IPS-20b (cell line): ENCODE measurements at regions not wholly inside any gene's neighbourhood (a gene's known extent, or its start where the extent isn't known, plus 50 kb on each side); places are given as distances from the start of the nearest gene placed in this dataset.

ENCODE experiments used
- H3K27ac ChIP-seq: one replicate; pipeline ENCODE4 v1.5.1; 2013; ENCODE audit warnings: low read length
- H3K27me3 ChIP-seq: 2 replicates; pipeline ENCODE4 v1.6.1; 2013; ENCODE audit warnings: mild to moderate bottlenecking, low read length, inconsistent platforms; ENCODE audit not compliant: insufficient read depth
- H3K36me3 ChIP-seq: 2 replicates; pipeline ENCODE4 v1.6.1; 2013; ENCODE audit warnings: low read depth, mild to moderate bottlenecking, inconsistent platforms, low read length, moderate library complexity; ENCODE audit not compliant: insufficient read depth
- H3K4me1 ChIP-seq: 2 replicates; pipeline ENCODE4 v1.6.1; 2013; ENCODE audit warnings: mild to moderate bottlenecking, control low read depth, inconsistent platforms, low read length, moderate library complexity; ENCODE audit not compliant: insufficient read depth
- H3K4me3 ChIP-seq: 2 replicates; pipeline ENCODE4 v1.5.1; 2013; ENCODE audit warnings: mild to moderate bottlenecking, low read length, inconsistent platforms
- H3K9ac ChIP-seq: 2 replicates; pipeline ENCODE4 v1.6.1; 2013; ENCODE audit warnings: low read depth, mild to moderate bottlenecking, inconsistent platforms, low read length, moderate library complexity
- H3K9me3 ChIP-seq: 2 replicates; pipeline ENCODE4 v1.6.1; 2013; ENCODE audit warnings: mild to moderate bottlenecking, low read depth, low read length, inconsistent platforms; ENCODE audit not compliant: insufficient read depth

DNA sequence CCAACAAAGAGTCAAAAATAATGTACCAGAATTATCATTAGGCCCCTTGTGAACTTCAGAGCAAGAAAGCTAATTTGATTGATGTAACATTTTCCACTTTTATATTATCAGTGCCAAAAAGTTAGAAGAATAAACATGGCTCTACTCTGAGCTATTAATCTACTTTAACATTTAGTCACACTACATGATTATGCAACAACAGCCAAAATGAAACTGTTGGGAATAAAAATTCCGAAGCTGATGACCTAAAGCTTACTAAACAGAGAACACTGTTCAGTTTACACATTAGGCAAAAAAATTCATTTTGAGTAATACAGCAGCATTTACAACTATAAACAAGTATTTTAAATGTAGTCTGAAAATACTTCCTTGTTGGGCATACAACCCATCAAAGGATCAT lies 1134.1 kb downstream of the EPHA3 start:
- H3K36me3 ChIP-seq = no peaks in the 10 kb centered on the region
- no peaks in the 10 kb centered on the region for H3K4me1 ChIP-seq
- H3K4me3 ChIP-seq = no peak overlapping the region
- H3K27ac ChIP-seq = no peak overlapping the region
- no peaks in the 10 kb centered on the region for H3K27me3 ChIP-seq
- no peak overlapping the region for H3K9ac ChIP-seq
- 0 out of 2 replicates have a peak, but pooled peaks cover 6% of the 10 kb centered on the region for H3K9me3 ChIP-seq

DNA sequence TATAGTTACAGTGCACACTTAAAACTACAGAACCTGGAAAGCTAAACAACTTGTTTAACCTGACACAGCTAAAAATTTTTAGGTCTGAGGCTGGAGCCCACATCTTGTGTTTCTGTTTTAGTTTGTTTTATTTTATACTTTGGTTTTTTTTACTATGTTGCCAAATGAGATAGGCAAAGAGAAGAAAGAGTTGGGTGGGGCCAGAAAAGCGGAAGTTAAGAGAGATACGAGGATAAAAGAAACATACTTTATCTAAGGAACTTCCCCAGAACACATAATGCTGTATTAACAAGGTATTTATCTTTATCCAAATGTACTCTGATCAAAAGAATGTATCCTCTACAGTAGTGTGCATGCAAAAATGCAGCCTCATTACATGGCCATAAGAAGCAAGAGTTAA lies 1145.7 kb downstream of the EPHA3 start:
- Histone ChIP-seq H3K9ac (no peak overlapping the region), H3K36me3 (no peaks in the 10 kb centered on the region), H3K4me3 (no peak overlapping the region), H3K4me1 (no peaks in the 10 kb centered on the region), H3K9me3 (no peaks in the 10 kb centered on the region), H3K27me3 (no peaks in the 10 kb centered on the region), H3K27ac (no peak overlapping the region)

DNA sequence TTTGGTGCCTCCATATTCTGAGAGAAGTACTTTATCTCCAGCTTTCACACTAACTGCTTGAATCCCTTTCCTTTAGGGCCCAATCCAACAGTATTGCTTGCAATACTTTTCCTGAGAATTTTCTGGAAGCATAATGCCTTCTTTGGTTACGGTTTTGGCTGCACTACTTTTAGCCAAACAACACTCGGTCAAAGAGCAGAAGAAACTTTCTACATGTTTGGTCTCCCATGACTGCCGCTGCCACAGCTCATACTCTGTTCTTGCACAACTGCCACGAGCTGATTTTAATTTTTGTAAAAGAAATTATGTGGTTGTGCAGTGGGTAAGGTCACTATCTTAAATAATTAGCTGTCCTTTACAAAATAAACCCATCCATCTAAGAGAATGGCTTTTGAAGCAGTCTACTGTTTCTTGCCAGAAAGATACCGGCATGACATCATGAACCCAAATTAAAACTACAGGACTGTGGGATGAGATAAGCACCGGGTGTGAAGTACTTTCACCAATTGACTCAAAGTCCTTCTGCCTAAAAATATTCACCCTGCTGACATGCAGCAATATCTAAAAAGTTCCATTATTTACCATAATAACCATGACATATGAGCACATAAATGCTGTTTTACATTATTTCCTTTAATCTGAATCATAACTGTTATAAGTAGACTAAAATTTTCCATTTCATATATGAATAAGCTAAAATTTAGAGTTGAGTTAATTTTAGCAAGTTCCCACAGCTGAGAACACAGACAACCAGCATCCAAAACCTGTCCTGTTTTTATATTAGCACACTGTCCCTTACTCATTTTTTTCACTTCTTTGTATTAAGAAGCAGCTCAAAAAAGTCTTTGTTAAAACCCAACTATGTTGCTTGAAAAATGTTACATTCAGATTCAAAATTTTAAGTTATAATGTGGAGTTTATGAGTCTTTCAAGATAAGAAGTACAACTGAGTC lies 1154.3 kb downstream of the EPHA3 start:
- Histone ChIP-seq H3K27me3 (no peaks in the 10 kb centered on the region), H3K4me3 (no peak overlapping the region), H3K9ac (no peak overlapping the region), H3K9me3 (peaks cover 32% of the 10 kb centered on the region; the same call in 1 of the 2 replicates), H3K4me1 (no peaks in the 10 kb centered on the region), H3K36me3 (no peaks in the 10 kb centered on the region), H3K27ac (no peak overlapping the region)
